ENCODE measurements at regions not wholly inside any gene's neighbourhood (a gene's known extent, or its start where the extent isn't known, plus 50 kb on each side); places are given as distances from the start of the nearest gene placed in this dataset.

DNA sequence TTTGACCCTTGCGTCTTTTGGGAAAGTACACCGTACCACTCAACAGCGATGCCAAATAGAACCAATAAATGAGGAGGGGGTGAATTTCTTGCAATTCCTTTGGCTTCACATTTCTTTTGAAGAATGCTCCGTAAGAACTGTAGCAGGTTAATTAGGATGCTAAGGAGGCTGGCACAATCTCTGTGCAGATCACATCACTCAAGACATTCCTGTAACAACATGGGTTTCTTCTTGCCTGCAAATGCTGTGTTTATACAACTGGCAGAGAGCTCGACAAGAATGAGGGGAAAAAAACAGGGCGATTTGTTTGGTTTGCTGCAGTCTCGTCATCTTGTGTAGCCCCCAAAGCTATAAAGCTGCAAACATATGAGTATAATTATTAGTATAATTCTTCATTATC is 424.8 kb upstream of the DCC start:
- no peak for DNase-seq
- H3K4me3 ChIP-seq (ENCODE audit: low read depth in 2 of 2, low read length in 1 of 2), result no peak overlapping the region
- no peaks in the 10 kb centered on the region for H3K79me2 ChIP-seq (ENCODE audit: insufficient read depth)
- H3K9me2 ChIP-seq, result no peaks in the 10 kb centered on the region
- H3K36me3 ChIP-seq (replicated peaks in 1 of 2; ENCODE audit: control insufficient read depth in 1 of 2, insufficient read depth in 2 of 2, low read length in 1 of 2), result no peaks in the 10 kb centered on the region
- H3K9me3 ChIP-seq, result no peaks in the 10 kb centered on the region
- no peaks in the 10 kb centered on the region for H3K27me3 ChIP-seq (ENCODE audit: insufficient read depth)
- no peaks in the 10 kb centered on the region for H4K20me1 ChIP-seq (ENCODE audit: insufficient read depth)
- H2AFZ ChIP-seq (ENCODE audit: low read depth), result no peak overlapping the region
- POLR2A ChIA-PET, result interaction anchor here (0.8 kb wide), 1 partner anchor 32 kb away, joined by 3 read pairs; no protein-coding TSS in a partner anchor
- CTCF ChIA-PET, result interaction anchor here (1.7 kb wide), 1 partner anchor 14 kb away, joined by 7 read pairs; no protein-coding TSS in a partner anchor
- no peaks in the 10 kb centered on the region for H3K4me1 ChIP-seq (ENCODE audit: control insufficient read depth in 1 of 2, insufficient read depth in 2 of 2, low read depth in 1 of 2, low read length in 1 of 2)
- no peak overlapping the region for H3K27ac ChIP-seq (ENCODE audit: low read depth in 2 of 2, low read length in 1 of 2)
- no peak overlapping the region for H3K4me2 ChIP-seq
- no peaks in the 10 kb centered on the region for H3F3A ChIP-seq (replicated peaks; ENCODE audit: insufficient read depth)
- H3K9ac ChIP-seq, result no peak overlapping the region
- 49% methylated on average over 7 of the region's 7 CpGs for WGBS (ENCODE audit: low lambda C conversion rate)
- TF ChIP-seq YY1 (IDR thresholded peaks at IDR 0.05; ENCODE audit: low read depth), result no peak
- TF ChIP-seq RXRA (IDR thresholded peaks at IDR 0.05; ENCODE audit: borderline replicate concordance, low read depth), result no peak
- no peak for TF ChIP-seq RFX5 (IDR thresholded peaks at IDR 0.05; ENCODE audit: low read length)
- no peak for TF ChIP-seq FOXJ3 (CRISPR knock-in tag; IDR thresholded peaks at IDR 0.05)
- no peak for TF ChIP-seq MEF2A (IDR thresholded peaks at IDR 0.05; ENCODE audit: borderline replicate concordance, low read depth)

- Histone ChIP-seq H3K27ac (ENCODE audit: low read depth in 2 of 2, low read length in 1 of 2) (no peak overlapping the region), H3F3A (replicated peaks; ENCODE audit: insufficient read depth) (no peaks in the 10 kb centered on the region), H3K4me3 (ENCODE audit: low read depth in 2 of 2, low read length in 1 of 2) (no peak overlapping the region), H3K9me3 (no peaks in the 10 kb centered on the region), H3K79me2 (ENCODE audit: insufficient read depth) (no peaks in the 10 kb centered on the region), H3K9me2 (no peaks in the 10 kb centered on the region), H3K4me2 (no peak overlapping the region), H3K4me1 (ENCODE audit: control insufficient read depth in 1 of 2, insufficient read depth in 2 of 2, low read depth in 1 of 2, low read length in 1 of 2) (no peaks in the 10 kb centered on the region), H3K9ac (no peak overlapping the region), H4K20me1 (ENCODE audit: insufficient read depth) (no peaks in the 10 kb centered on the region), H3K27me3 (ENCODE audit: insufficient read depth) (no peaks in the 10 kb centered on the region), H3K36me3 (replicated peaks in 1 of 2; ENCODE audit: control insufficient read depth in 1 of 2, insufficient read depth in 2 of 2, low read length in 1 of 2) (no peaks in the 10 kb centered on the region), H2AFZ (ENCODE audit: low read depth) (no peak overlapping the region)
- ChIA-PET POLR2A (no interaction called here), CTCF (no interaction called here)
- TF ChIP-seq YY1 (IDR thresholded peaks at IDR 0.05; ENCODE audit: low read depth), result no peak
- no peak for TF ChIP-seq POLR2AphosphoS5 (IDR thresholded peaks at IDR 0.05; ENCODE audit: low read depth, low read length)
- TF ChIP-seq MEF2A (IDR thresholded peaks at IDR 0.05; ENCODE audit: borderline replicate concordance, low read depth), result no peak
- no peak for TF ChIP-seq PBX3 (IDR thresholded peaks at IDR 0.05)
- TF ChIP-seq GATA2 (CRISPR knock-in tag; IDR thresholded peaks at IDR 0.05), result no peak
- TF ChIP-seq RAD21 (IDR thresholded peaks at IDR 0.05; ENCODE audit: low read length), result no peak
- no peak for TF ChIP-seq NFIC (IDR thresholded peaks at IDR 0.05; ENCODE audit: borderline replicate concordance)
- TF ChIP-seq TEAD4 (IDR thresholded peaks at IDR 0.05; ENCODE audit: borderline replicate concordance, insufficient read depth), result no peak
- TF ChIP-seq SMC3 (IDR thresholded peaks at IDR 0.05; ENCODE audit: low read depth, low read length), result no peak
- no peak for TF ChIP-seq EZH2phosphoT487 (IDR thresholded peaks at IDR 0.05; ENCODE audit: borderline replicate concordance, low read depth)
- no peak for TF ChIP-seq RXRA (IDR thresholded peaks at IDR 0.05; ENCODE audit: borderline replicate concordance, low read depth)
- no peak for TF ChIP-seq TCF12 (IDR thresholded peaks at IDR 0.05)
- TF ChIP-seq JUND (IDR thresholded peaks at IDR 0.05), result no peak
- TF ChIP-seq, protein P1, sequence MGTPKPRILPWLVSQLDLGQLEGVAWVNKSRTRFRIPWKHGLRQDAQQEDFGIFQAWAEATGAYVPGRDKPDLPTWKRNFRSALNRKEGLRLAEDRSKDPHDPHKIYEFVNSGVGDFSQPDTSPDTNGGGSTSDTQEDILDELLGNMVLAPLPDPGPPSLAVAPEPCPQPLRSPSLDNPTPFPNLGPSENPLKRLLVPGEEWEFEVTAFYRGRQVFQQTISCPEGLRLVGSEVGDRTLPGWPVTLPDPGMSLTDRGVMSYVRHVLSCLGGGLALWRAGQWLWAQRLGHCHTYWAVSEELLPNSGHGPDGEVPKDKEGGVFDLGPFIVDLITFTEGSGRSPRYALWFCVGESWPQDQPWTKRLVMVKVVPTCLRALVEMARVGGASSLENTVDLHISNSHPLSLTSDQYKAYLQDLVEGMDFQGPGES (IDR thresholded peaks at IDR 0.05; ENCODE audit: low read depth, low read length), result no peak
- WGBS (ENCODE audit: low lambda C conversion rate), result 25% methylated on average over 2 of the region's 3 CpGs
- DNase-seq, result no peak
Observed at GRCh38 chr18:51921862-51922261, 418.1 kb upstream of the DCC start.

Data from SK-N-SH (cell line).